Epithelial cell of esophagus (primary cell): ENCODE measurements at regions not wholly inside any gene's neighbourhood (a gene's known extent, or its start where the extent isn't known, plus 50 kb on each side); places are given as distances from the start of the nearest gene placed in this dataset.
A peak's percentile ranks its signal among the peaks of the same experiment; 100 is the strongest.

Source experiments
- DNase-seq: peaks from one replicate; pipeline ENCODE4 v3.0.0; 2010; ENCODE audit warnings: low read depth
- H3K4me3 ChIP-seq: 2 replicates; pipeline ENCODE4 v1.5.1; 2011; ENCODE audit warnings: mild to moderate bottlenecking, low read length, control low read depth
- CTCF ChIP-seq: IDR thresholded peaks from 2 replicates; pipeline ENCODE4 v1.5.1; 2011; ENCODE audit warnings: low read depth, mild to moderate bottlenecking, low read length, control low read depth, inconsistent platforms; ENCODE audit not compliant: insufficient read depth; ENCODE audit errors: missing control alignments

DNA sequence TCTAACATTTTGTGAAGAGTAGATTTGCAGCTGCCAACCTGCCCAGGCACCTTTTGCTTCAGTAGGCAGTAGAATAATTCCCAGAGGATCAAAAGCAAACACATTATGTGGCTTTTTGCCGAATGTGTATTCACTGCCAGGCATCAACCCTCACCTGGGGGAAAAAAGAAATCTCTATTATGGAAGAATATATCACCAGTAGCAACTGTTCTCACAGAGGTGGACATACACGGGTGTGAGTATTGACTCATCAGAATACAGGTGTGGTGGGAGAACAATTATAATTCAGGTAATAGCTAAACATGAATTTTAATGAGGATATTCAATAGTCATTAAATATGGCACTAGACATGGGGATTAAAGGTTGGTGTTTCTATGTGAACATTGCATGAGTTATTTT is 910.7 kb downstream of the TFAP2A start:
- no peak for TF ChIP-seq CTCF
- no peak overlapping the region for H3K4me3 ChIP-seq
- no peak for DNase-seq

GRCh38 chr6:9503111-9503761 is 911.6 kb downstream of the TFAP2A start:
- TF ChIP-seq CTCF, result no peak
- DNase-seq, result peak; percentile 93
- no peak overlapping the region for H3K4me3 ChIP-seq

- no peak overlapping the region for H3K4me3 ChIP-seq
- no peak for TF ChIP-seq CTCF
- no peak for DNase-seq
These were observed 915.2 kb downstream of the TFAP2A start for GRCh38 chr6:9499709-9500108.

GRCh38 chr6:9496837-9497236 is 918.0 kb downstream of the TFAP2A start:
- no peak overlapping the region for H3K4me3 ChIP-seq
- no peak for DNase-seq
- TF ChIP-seq CTCF, result no peak

GRCh38 chr6:9494864-9495263 is 920.0 kb downstream of the TFAP2A start:
- TF ChIP-seq CTCF, result no peak
- H3K4me3 ChIP-seq, result no peak overlapping the region
- DNase-seq, result no peak

DNA sequence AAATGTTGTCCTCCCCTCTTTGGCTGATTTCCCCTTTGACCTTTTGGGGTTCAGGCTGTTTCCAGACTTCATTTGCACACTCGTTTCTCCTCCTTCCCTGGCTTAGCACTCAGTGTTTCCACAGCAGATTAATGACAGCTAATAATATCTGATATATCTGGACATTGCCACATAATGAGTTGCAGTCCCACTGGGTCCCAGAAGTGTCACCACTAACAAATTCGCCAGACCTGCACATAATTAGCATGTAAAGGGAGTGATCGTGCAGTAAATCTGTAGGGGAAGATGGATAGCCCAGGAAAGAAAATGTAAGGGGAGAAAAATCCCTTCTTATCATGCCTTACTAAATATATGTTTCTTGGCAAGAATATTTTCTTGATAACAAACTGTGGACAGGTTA is 922.1 kb downstream of the TFAP2A start:
- no peak overlapping the region for H3K4me3 ChIP-seq
- DNase-seq, result no peak
- no peak for TF ChIP-seq CTCF

DNA sequence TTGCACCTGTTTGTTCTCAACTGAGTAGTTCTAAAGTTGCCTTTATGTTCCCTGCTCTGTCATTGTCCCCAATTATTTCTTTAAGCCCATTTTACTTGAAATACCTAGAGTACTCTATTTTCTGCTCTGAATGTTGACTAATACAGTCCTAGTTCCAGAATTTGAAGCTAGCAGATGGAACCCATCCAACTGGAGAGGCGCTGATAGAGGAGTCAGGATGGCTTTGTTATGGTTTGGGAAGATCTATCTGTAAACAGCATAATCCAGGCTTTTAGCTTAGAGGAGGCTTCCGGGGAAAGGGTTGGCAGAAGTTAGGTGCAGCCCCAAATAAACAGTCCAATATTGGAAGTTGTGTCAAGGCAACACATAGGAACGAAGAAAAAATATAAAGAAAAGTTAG is 927.7 kb downstream of the TFAP2A start:
- no peak for DNase-seq
- no peak overlapping the region for H3K4me3 ChIP-seq
- no peak for TF ChIP-seq CTCF
